ENCODE measurements at regions not wholly inside any gene's neighbourhood (a gene's known extent, or its start where the extent isn't known, plus 50 kb on each side); places are given as distances from the start of the nearest gene placed in this dataset.

- TF ChIP-seq CTCF (IDR thresholded peaks at IDR 0.05) (no peak), POLR2A (IDR thresholded peaks at IDR 0.05) (no peak)
Measured at GRCh38 chr2:16357188-16357587, 308.4 kb downstream of the CYRIA start.
